ENCODE measurements at regions not wholly inside any gene's neighbourhood (a gene's known extent, or its start where the extent isn't known, plus 50 kb on each side); places are given as distances from the start of the nearest gene placed in this dataset.

DNA sequence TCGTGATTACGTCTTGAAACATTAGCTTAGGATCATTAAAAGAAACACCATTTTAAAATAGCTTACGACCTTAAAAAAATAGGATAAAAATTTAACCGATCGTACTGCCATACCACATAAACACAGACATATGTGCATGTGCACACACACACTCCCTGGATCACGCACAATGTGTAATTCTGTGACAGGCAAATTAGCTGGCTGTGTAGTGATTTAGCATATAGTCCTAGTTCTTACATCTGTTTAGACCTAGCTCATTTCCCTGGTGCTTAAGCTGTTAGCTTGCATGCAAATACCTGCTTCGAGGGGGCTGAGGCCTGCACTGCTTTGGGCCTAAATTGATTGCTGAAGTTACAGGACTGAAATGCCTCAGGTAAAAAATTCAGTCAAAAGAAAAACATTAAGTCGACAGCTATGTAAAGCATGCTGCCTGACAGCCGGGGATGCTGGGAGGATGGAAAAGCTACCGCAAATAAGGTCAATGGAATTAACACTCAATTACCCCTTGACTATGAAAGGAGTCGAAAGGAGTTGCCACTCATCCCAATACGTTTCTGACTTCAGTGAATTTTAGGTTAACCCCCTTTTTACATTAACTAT, 267.1 kb upstream of the FZD8 start:
- TF ChIP-seq TAF1 (IDR thresholded peaks at IDR 0.05; ENCODE audit: low read depth): no peak
- no peak for TF ChIP-seq NFIC (IDR thresholded peaks at IDR 0.05)
- TF ChIP-seq EP300 (IDR thresholded peaks at IDR 0.05; ENCODE audit: borderline replicate concordance): no peak
- TF ChIP-seq YY1 (IDR thresholded peaks at IDR 0.05; ENCODE audit: low read depth): no peak
